ENCODE measurements at regions not wholly inside any gene's neighbourhood (a gene's known extent, or its start where the extent isn't known, plus 50 kb on each side); places are given as distances from the start of the nearest gene placed in this dataset.
"Not testable (repeated sequence)": the region's sequence is repeated elsewhere in the genome, so short reads cannot be mapped to it uniquely, and the experiment has no call there.

DNA sequence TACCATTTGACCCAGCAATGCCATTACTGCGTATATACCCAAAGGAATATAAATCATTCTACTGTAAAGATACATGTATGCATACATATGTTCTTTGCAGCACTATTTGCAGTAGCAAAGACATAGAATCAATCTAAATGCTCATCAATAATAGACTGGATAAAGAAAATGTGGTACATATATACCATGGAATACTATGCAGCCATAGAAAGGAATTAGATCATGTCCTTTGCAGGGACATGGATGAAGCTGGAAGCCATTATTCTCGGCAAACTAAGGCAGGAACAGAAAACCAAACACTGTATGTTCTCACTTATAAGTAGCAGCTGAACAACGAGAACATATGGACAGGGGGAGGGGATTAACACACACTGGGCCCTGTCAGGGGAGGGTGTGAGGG is 54.8 kb upstream of the ZNF30 start:
- CTCF ChIA-PET; POLR2A ChIA-PET; H3K27ac ChIP-seq (ENCODE audit: extremely low read depth, low read depth, low read length); H3K9me3 ChIP-seq (ENCODE audit: control insufficient read depth, insufficient read depth, low read depth, low read length); H3K36me3 ChIP-seq (ENCODE audit: control insufficient read depth in 2 of 2, insufficient read depth in 1 of 2, low read length in 2 of 2); H3K4me3 ChIP-seq (ENCODE audit: low read depth, low read length); H3K4me1 ChIP-seq (ENCODE audit: control insufficient read depth, insufficient read depth, low read length): not testable (repeated sequence)
- TF ChIP-seq ZNF146 (tag by site-specific recombination; IDR thresholded peaks at IDR 0.05): peak; percentile 61; the same call in 1 of the 2 replicates

DNA sequence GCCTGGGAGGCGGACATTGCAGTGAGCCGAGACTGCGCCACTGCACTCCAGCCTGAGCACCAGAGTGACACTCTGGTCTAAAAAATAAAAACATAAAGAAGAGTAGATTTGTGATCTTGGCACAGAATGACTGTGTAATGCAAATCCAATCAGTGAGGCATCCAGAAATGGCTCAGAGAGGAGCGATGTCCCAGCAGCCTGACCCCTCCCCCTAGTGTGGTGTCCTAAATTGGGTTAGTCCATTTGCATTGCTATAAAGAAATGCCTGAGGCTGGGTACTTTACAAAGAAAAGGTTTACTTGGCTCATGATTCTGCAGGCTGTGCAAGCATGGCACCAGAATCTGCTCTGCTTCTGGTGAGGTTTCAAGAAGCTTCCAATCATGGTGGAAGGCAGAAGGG is 59.1 kb upstream of the ZNF30 start:
- ChIA-PET CTCF (interaction anchor here (0.5 kb wide), 1 partner anchor 187 kb away, joined by 3 read pairs; no protein-coding TSS in a partner anchor), POLR2A (no interaction called here)
- Histone ChIP-seq H3K9me3 (ENCODE audit: control insufficient read depth, insufficient read depth, low read depth, low read length) (peaks cover 10% of the 10 kb centered on the region), H3K27ac (ENCODE audit: extremely low read depth, low read depth, low read length) (no peak overlapping the region), H3K4me3 (ENCODE audit: low read depth, low read length) (no peak overlapping the region), H3K4me1 (ENCODE audit: control insufficient read depth, insufficient read depth, low read length) (no peaks in the 10 kb centered on the region), H3K36me3 (ENCODE audit: control insufficient read depth in 2 of 2, insufficient read depth in 1 of 2, low read length in 2 of 2) (no peaks in the 10 kb centered on the region; a peak in 1 of 3 replicates)
- TF ChIP-seq ZNF677 (tag by site-specific recombination; IDR thresholded peaks at IDR 0.05) (no peak), SP7 (tag by site-specific recombination; IDR thresholded peaks at IDR 0.05) (no peak), KLF7 (tag by site-specific recombination; IDR thresholded peaks at IDR 0.05; ENCODE audit: borderline replicate concordance) (no peak), ZSCAN16 (tag by site-specific recombination; IDR thresholded peaks at IDR 0.05) (no peak), ZBTB21 (tag by site-specific recombination; IDR thresholded peaks at IDR 0.05) (no peak), YY2 (tag by site-specific recombination; IDR thresholded peaks at IDR 0.05) (no peak), ZEB2 (tag by site-specific recombination; IDR thresholded peaks at IDR 0.05) (no peak), ZNF157 (tag by site-specific recombination; IDR thresholded peaks at IDR 0.05) (no peak), ZNF433 (tag by site-specific recombination; IDR thresholded peaks at IDR 0.05; ENCODE audit: low read depth) (no peak), ZFP69B (tag by site-specific recombination; IDR thresholded peaks at IDR 0.05) (no peak), ZNF561 (tag by site-specific recombination; IDR thresholded peaks at IDR 0.05; ENCODE audit: borderline replicate concordance) (no peak), IKZF3 (tag by site-specific recombination; IDR thresholded peaks at IDR 0.05) (no peak), ZBTB20 (tag by site-specific recombination; IDR thresholded peaks at IDR 0.05) (no peak)
- TF ChIP-seq, protein P1, sequence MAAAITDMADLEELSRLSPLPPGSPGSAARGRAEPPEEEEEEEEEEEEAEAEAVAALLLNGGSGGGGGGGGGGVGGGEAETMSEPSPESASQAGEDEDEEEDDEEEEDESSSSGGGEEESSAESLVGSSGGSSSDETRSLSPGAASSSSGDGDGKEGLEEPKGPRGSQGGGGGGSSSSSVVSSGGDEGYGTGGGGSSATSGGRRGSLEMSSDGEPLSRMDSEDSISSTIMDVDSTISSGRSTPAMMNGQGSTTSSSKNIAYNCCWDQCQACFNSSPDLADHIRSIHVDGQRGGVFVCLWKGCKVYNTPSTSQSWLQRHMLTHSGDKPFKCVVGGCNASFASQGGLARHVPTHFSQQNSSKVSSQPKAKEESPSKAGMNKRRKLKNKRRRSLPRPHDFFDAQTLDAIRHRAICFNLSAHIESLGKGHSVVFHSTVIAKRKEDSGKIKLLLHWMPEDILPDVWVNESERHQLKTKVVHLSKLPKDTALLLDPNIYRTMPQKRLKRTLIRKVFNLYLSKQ (tag by site-specific recombination; IDR thresholded peaks at IDR 0.05; ENCODE audit: borderline replicate concordance): no peak
- TF ChIP-seq, protein P2, sequence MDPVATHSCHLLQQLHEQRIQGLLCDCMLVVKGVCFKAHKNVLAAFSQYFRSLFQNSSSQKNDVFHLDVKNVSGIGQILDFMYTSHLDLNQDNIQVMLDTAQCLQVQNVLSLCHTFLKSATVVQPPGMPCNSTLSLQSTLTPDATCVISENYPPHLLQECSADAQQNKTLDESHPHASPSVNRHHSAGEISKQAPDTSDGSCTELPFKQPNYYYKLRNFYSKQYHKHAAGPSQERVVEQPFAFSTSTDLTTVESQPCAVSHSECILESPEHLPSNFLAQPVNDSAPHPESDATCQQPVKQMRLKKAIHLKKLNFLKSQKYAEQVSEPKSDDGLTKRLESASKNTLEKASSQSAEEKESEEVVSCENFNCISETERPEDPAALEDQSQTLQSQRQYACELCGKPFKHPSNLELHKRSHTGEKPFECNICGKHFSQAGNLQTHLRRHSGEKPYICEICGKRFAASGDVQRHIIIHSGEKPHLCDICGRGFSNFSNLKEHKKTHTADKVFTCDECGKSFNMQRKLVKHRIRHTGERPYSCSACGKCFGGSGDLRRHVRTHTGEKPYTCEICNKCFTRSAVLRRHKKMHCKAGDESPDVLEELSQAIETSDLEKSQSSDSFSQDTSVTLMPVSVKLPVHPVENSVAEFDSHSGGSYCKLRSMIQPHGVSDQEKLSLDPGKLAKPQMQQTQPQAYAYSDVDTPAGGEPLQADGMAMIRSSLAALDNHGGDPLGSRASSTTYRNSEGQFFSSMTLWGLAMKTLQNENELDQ (tag by site-specific recombination; IDR thresholded peaks at IDR 0.05; ENCODE audit: low read depth): no peak
- TF ChIP-seq, protein P3, sequence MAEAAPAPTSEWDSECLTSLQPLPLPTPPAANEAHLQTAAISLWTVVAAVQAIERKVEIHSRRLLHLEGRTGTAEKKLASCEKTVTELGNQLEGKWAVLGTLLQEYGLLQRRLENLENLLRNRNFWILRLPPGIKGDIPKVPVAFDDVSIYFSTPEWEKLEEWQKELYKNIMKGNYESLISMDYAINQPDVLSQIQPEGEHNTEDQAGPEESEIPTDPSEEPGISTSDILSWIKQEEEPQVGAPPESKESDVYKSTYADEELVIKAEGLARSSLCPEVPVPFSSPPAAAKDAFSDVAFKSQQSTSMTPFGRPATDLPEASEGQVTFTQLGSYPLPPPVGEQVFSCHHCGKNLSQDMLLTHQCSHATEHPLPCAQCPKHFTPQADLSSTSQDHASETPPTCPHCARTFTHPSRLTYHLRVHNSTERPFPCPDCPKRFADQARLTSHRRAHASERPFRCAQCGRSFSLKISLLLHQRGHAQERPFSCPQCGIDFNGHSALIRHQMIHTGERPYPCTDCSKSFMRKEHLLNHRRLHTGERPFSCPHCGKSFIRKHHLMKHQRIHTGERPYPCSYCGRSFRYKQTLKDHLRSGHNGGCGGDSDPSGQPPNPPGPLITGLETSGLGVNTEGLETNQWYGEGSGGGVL (tag by site-specific recombination; IDR thresholded peaks at IDR 0.05): no peak
- TF ChIP-seq, protein P4, sequence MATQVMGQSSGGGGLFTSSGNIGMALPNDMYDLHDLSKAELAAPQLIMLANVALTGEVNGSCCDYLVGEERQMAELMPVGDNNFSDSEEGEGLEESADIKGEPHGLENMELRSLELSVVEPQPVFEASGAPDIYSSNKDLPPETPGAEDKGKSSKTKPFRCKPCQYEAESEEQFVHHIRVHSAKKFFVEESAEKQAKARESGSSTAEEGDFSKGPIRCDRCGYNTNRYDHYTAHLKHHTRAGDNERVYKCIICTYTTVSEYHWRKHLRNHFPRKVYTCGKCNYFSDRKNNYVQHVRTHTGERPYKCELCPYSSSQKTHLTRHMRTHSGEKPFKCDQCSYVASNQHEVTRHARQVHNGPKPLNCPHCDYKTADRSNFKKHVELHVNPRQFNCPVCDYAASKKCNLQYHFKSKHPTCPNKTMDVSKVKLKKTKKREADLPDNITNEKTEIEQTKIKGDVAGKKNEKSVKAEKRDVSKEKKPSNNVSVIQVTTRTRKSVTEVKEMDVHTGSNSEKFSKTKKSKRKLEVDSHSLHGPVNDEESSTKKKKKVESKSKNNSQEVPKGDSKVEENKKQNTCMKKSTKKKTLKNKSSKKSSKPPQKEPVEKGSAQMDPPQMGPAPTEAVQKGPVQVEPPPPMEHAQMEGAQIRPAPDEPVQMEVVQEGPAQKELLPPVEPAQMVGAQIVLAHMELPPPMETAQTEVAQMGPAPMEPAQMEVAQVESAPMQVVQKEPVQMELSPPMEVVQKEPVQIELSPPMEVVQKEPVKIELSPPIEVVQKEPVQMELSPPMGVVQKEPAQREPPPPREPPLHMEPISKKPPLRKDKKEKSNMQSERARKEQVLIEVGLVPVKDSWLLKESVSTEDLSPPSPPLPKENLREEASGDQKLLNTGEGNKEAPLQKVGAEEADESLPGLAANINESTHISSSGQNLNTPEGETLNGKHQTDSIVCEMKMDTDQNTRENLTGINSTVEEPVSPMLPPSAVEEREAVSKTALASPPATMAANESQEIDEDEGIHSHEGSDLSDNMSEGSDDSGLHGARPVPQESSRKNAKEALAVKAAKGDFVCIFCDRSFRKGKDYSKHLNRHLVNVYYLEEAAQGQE (tag by site-specific recombination; IDR thresholded peaks at IDR 0.05): no peak
- TF ChIP-seq, protein P5, sequence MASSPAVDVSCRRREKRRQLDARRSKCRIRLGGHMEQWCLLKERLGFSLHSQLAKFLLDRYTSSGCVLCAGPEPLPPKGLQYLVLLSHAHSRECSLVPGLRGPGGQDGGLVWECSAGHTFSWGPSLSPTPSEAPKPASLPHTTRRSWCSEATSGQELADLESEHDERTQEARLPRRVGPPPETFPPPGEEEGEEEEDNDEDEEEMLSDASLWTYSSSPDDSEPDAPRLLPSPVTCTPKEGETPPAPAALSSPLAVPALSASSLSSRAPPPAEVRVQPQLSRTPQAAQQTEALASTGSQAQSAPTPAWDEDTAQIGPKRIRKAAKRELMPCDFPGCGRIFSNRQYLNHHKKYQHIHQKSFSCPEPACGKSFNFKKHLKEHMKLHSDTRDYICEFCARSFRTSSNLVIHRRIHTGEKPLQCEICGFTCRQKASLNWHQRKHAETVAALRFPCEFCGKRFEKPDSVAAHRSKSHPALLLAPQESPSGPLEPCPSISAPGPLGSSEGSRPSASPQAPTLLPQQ (tag by site-specific recombination; IDR thresholded peaks at IDR 0.05): no peak
- TF ChIP-seq, protein P6, sequence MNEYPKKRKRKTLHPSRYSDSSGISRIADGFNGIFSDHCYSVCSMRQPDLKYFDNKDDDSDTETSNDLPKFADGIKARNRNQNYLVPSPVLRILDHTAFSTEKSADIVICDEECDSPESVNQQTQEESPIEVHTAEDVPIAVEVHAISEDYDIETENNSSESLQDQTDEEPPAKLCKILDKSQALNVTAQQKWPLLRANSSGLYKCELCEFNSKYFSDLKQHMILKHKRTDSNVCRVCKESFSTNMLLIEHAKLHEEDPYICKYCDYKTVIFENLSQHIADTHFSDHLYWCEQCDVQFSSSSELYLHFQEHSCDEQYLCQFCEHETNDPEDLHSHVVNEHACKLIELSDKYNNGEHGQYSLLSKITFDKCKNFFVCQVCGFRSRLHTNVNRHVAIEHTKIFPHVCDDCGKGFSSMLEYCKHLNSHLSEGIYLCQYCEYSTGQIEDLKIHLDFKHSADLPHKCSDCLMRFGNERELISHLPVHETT (tag by site-specific recombination; IDR thresholded peaks at IDR 0.05): no peak

DNA sequence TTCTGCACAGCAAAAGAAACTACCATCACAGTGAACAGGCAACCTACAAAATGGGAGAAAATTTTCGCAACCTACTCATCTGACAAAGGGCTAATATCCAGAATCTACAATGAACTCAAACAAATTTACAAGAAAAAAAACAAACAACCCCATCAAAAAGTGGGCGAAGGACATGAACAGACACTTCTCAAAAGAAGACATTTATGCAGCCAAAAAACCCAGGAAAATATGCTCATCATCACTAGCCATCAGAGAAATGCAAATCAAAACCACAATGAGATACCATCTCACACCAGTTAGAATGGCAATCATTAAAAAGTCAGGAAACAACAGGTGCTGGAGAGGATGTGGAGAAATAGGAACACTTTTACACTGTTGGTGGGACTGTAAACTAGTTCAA is 61.5 kb upstream of the ZNF30 start:
- H3K36me3 ChIP-seq (ENCODE audit: control insufficient read depth in 2 of 2, insufficient read depth in 1 of 2, low read length in 2 of 2); CTCF ChIA-PET; H3K4me3 ChIP-seq (ENCODE audit: low read depth, low read length); H3K27ac ChIP-seq (ENCODE audit: extremely low read depth, low read depth, low read length); H3K9me3 ChIP-seq (ENCODE audit: control insufficient read depth, insufficient read depth, low read depth, low read length); H3K4me1 ChIP-seq (ENCODE audit: control insufficient read depth, insufficient read depth, low read length); POLR2A ChIA-PET: not testable (repeated sequence)
